Muscle of leg (tissue), 3 donors: ENCODE measurements at regions not wholly inside any gene's neighbourhood (a gene's known extent, or its start where the extent isn't known, plus 50 kb on each side); places are given as distances from the start of the nearest gene placed in this dataset.

Experiments used
- DNase-seq: peaks from one replicate; pipeline ENCODE4 v3.0.0; 2013
- H3K27ac ChIP-seq: one replicate; pipeline ENCODE4 v1.5.1; 2013; ENCODE audit warnings: mild to moderate bottlenecking, low read length, control low read depth
- H3K27me3 ChIP-seq: one replicate; pipeline ENCODE4 v1.6.1; 2013; ENCODE audit warnings: low read length; ENCODE audit not compliant: control insufficient read depth, insufficient read depth
- H3K36me3 ChIP-seq: one replicate; pipeline ENCODE4 v1.6.1; 2013; ENCODE audit warnings: low read length; ENCODE audit not compliant: control insufficient read depth, insufficient read depth
- H3K4me1 ChIP-seq: one replicate; pipeline ENCODE4 v1.6.1; 2013; ENCODE audit warnings: low read length; ENCODE audit not compliant: control insufficient read depth, insufficient read depth
- H3K4me3 ChIP-seq: one replicate; pipeline ENCODE4 v1.5.1; 2013; ENCODE audit warnings: low read length, control low read depth
- H3K9me3 ChIP-seq: replicated peaks from 2 replicates; pipeline ENCODE4 v1.6.1; 2013; ENCODE audit warnings: low read depth, low read length; ENCODE audit not compliant: control insufficient read depth
- WGBS: methylation state at CpG from one replicate; pipeline ENCODE4 v1.1.5; 2013; ENCODE audit warnings: missing lambda C conversion rate; ENCODE audit not compliant: insufficient coverage; 5-methylcytosine and 5-hydroxymethylcytosine counted together

- H3K9me3 ChIP-seq, result no peaks in the 10 kb centered on the region
- peak; percentile 71 for DNase-seq
- peaks cover 9% of the 10 kb centered on the region for H3K4me1 ChIP-seq
- no peak overlapping the region for H3K4me3 ChIP-seq
- H3K36me3 ChIP-seq, result no peaks in the 10 kb centered on the region
- H3K27me3 ChIP-seq, result no peaks in the 10 kb centered on the region
- H3K27ac ChIP-seq, result peak overlapping the region; percentile 45
- 71% methylated on average over 3 of the region's 8 CpGs for WGBS
Observed at GRCh38 chr3:35383719-35384555, 255.4 kb upstream of the ARPP21 start.

GRCh38 chr3:35385271-35385670, 254.1 kb upstream of the ARPP21 start:
- no peak overlapping the region for H3K4me3 ChIP-seq
- H3K27me3 ChIP-seq, result no peaks in the 10 kb centered on the region
- no peak overlapping the region for H3K27ac ChIP-seq
- peak; percentile 6 for DNase-seq
- H3K36me3 ChIP-seq, result no peaks in the 10 kb centered on the region
- H3K9me3 ChIP-seq, result no peaks in the 10 kb centered on the region
- peaks cover 9% of the 10 kb centered on the region for H3K4me1 ChIP-seq

GRCh38 chr3:35389907-35390306, 249.4 kb upstream of the ARPP21 start:
- no peak overlapping the region for H3K27ac ChIP-seq
- peaks cover 8% of the 10 kb centered on the region for H3K4me1 ChIP-seq
- no CpG with 5 or more reads among the region's 2 CpGs for WGBS
- no peak for DNase-seq
- H3K9me3 ChIP-seq, result peaks cover 19% of the 10 kb centered on the region
- H3K4me3 ChIP-seq, result no peak overlapping the region
- H3K27me3 ChIP-seq, result no peaks in the 10 kb centered on the region
- H3K36me3 ChIP-seq, result no peaks in the 10 kb centered on the region

GRCh38 chr3:35392187-35392586, 247.1 kb upstream of the ARPP21 start:
- Histone ChIP-seq H3K9me3 (peaks cover 19% of the 10 kb centered on the region), H3K4me3 (no peak overlapping the region), H3K36me3 (no peaks in the 10 kb centered on the region), H3K4me1 (peaks cover 12% of the 10 kb centered on the region), H3K27me3 (no peaks in the 10 kb centered on the region), H3K27ac (no peak overlapping the region)
- 61% methylated on average over 2 of the region's 4 CpGs for WGBS
- DNase-seq, result no peak

- no peak overlapping the region for H3K27ac ChIP-seq
- peak; percentile 89 for DNase-seq
- no peaks in the 10 kb centered on the region for H3K36me3 ChIP-seq
- no peak overlapping the region for H3K4me3 ChIP-seq
- peaks cover 12% of the 10 kb centered on the region for H3K4me1 ChIP-seq
- whole genome bisulfite sequencing, result 29% methylated on average over 3 of the region's 6 CpGs
- peaks cover 19% of the 10 kb centered on the region for H3K9me3 ChIP-seq
- H3K27me3 ChIP-seq, result no peaks in the 10 kb centered on the region
Observed at GRCh38 chr3:35393901-35394799, 245.2 kb upstream of the ARPP21 start.

GRCh38 chr3:35394905-35395304, 244.4 kb upstream of the ARPP21 start:
- WGBS, result no CpG with 5 or more reads among the region's 1 CpG

GRCh38 chr3:35401671-35402070, 237.7 kb upstream of the ARPP21 start:
- no peaks in the 10 kb centered on the region for H3K27me3 ChIP-seq
- H3K4me3 ChIP-seq, result no peak overlapping the region
- no peaks in the 10 kb centered on the region for H3K9me3 ChIP-seq
- no peaks in the 10 kb centered on the region for H3K4me1 ChIP-seq
- no peaks in the 10 kb centered on the region for H3K36me3 ChIP-seq
- H3K27ac ChIP-seq, result no peak overlapping the region
- DNase-seq, result no peak

More at GRCh38 chr3:35394905-35395304, 244.4 kb upstream of the ARPP21 start:
- Histone ChIP-seq H3K27me3 (no peaks in the 10 kb centered on the region), H3K4me1 (peaks cover 12% of the 10 kb centered on the region), H3K27ac (no peak overlapping the region), H3K4me3 (no peak overlapping the region), H3K36me3 (no peaks in the 10 kb centered on the region), H3K9me3 (peaks cover 19% of the 10 kb centered on the region)
- DNase-seq, result no peak

- DNase-seq, result peak; percentile 22
- Histone ChIP-seq H3K27ac (no peak overlapping the region), H3K9me3 (no peaks in the 10 kb centered on the region), H3K27me3 (no peaks in the 10 kb centered on the region), H3K4me1 (no peaks in the 10 kb centered on the region), H3K36me3 (no peaks in the 10 kb centered on the region), H3K4me3 (no peak overlapping the region)
- 44% methylated on average over 3 of the region's 3 CpGs for WGBS
Observed at GRCh38 chr3:35404571-35404970, 234.8 kb upstream of the ARPP21 start.

- Histone ChIP-seq H3K36me3 (no peaks in the 10 kb centered on the region), H3K9me3 (no peaks in the 10 kb centered on the region), H3K27me3 (no peaks in the 10 kb centered on the region), H3K4me1 (no peaks in the 10 kb centered on the region), H3K4me3 (no peak overlapping the region), H3K27ac (no peak overlapping the region)
- no CpG with 5 or more reads among the region's 1 CpG for WGBS
- no peak for DNase-seq
Observed at GRCh38 chr3:35408882-35409281, 230.4 kb upstream of the ARPP21 start.

- H3K27ac ChIP-seq, result no peak overlapping the region
- no CpG with 5 or more reads among the region's 1 CpG for WGBS
- H3K36me3 ChIP-seq, result no peaks in the 10 kb centered on the region
- H3K27me3 ChIP-seq, result no peaks in the 10 kb centered on the region
- H3K4me3 ChIP-seq, result no peak overlapping the region
- no peaks in the 10 kb centered on the region for H3K9me3 ChIP-seq
- DNase-seq, result no peak
- H3K4me1 ChIP-seq, result no peaks in the 10 kb centered on the region
Observed at GRCh38 chr3:35409991-35410390, 229.3 kb upstream of the ARPP21 start.
